RWPE2 (cell line): ENCODE measurements at regions not wholly inside any gene's neighbourhood (a gene's known extent, or its start where the extent isn't known, plus 50 kb on each side); places are given as distances from the start of the nearest gene placed in this dataset.

Experiments used
- ATAC-seq: fragments of 200-7000 bp; cut with Tn5 transposase; 3 replicates; pipeline ENCODE4 v1.9.1; 2021; ENCODE audit warnings: low read depth
- DNase-seq: peaks from one replicate; pipeline ENCODE4 v3.0.0-alpha.2; 2020; ENCODE audit warnings: low spot score
- H3K27ac ChIP-seq: fragments of 450-650 bp; 2 replicates; pipeline ENCODE4 v1.5.1; 2017; ENCODE audit warnings: mild to moderate bottlenecking; ENCODE audit not compliant: poor library complexity, severe bottlenecking
- H3K27me3 ChIP-seq: fragments of 250-450 bp; sonication (Bioruptor Pico); 2 replicates; pipeline ENCODE4 v1.5.1; 2021; ENCODE audit warnings: mild to moderate bottlenecking, moderate library complexity; ENCODE audit not compliant: insufficient read depth, poor library complexity, severe bottlenecking
- H3K36me3 ChIP-seq: fragments of 250-450 bp; sonication (Bioruptor Pico); 2 replicates; pipeline ENCODE4 v1.5.1; 2020; ENCODE audit warnings: low read depth, mild to moderate bottlenecking, moderate library complexity
- H3K4me1 ChIP-seq: fragments of 250-450 bp; sonication (Bioruptor Pico); 2 replicates; pipeline ENCODE4 v1.5.1; 2021; ENCODE audit warnings: mild to moderate bottlenecking, moderate library complexity; ENCODE audit not compliant: insufficient read depth, poor library complexity, severe bottlenecking
- H3K4me3 ChIP-seq: fragments of 250-450 bp; sonication (Bioruptor Pico); 2 replicates; pipeline ENCODE4 v1.5.1; 2021; ENCODE audit warnings: mild to moderate bottlenecking, moderate library complexity; ENCODE audit not compliant: severe bottlenecking
- H3K9me3 ChIP-seq: fragments of 250-450 bp; sonication (Bioruptor Pico); 2 replicates; pipeline ENCODE4 v1.5.1; 2021; ENCODE audit warnings: mild to moderate bottlenecking, moderate library complexity; ENCODE audit not compliant: severe bottlenecking
- CTCF ChIP-seq: fragments of 450-650 bp; IDR thresholded peaks from one replicate; pipeline ENCODE4 v1.5.1; 2017; ENCODE audit warnings: mild to moderate bottlenecking, moderate library complexity; ENCODE audit not compliant: poor library complexity, severe bottlenecking

- Histone ChIP-seq H3K9me3 (no peaks in the 10 kb centered on the region), H3K36me3 (no peaks in the 10 kb centered on the region), H3K4me3 (no peak overlapping the region), H3K27ac (no peak overlapping the region), H3K27me3 (no peaks in the 10 kb centered on the region), H3K4me1 (no peaks in the 10 kb centered on the region)
- ATAC-seq (no peak), DNase-seq (no peak)
- no peak for TF ChIP-seq CTCF
Measured at GRCh38 chr13:74647991-74648390, 513.8 kb upstream of the KLF12 start.

GRCh38 chr13:74647211-74647610 is 513.0 kb upstream of the KLF12 start:
- ATAC-seq = no peak
- TF ChIP-seq CTCF = no peak
- DNase-seq = no peak
- Histone ChIP-seq H3K4me1 (no peaks in the 10 kb centered on the region), H3K4me3 (no peak overlapping the region), H3K9me3 (no peaks in the 10 kb centered on the region), H3K36me3 (no peaks in the 10 kb centered on the region), H3K27ac (no peak overlapping the region), H3K27me3 (no peaks in the 10 kb centered on the region)

- Histone ChIP-seq H3K27ac (no peak overlapping the region), H3K27me3 (no peaks in the 10 kb centered on the region), H3K4me3 (no peak overlapping the region), H3K9me3 (no peaks in the 10 kb centered on the region), H3K4me1 (no peaks in the 10 kb centered on the region), H3K36me3 (no peaks in the 10 kb centered on the region)
- no peak for DNase-seq
- no peak for TF ChIP-seq CTCF
- no peak for ATAC-seq
Measured at GRCh38 chr13:74646091-74646490, 511.9 kb upstream of the KLF12 start.

- H3K36me3 ChIP-seq = no peaks in the 10 kb centered on the region
- no peaks in the 10 kb centered on the region for H3K4me1 ChIP-seq
- H3K27me3 ChIP-seq = no peaks in the 10 kb centered on the region
- TF ChIP-seq CTCF = no peak
- no peaks in the 10 kb centered on the region for H3K9me3 ChIP-seq
- no peak for DNase-seq
- no peak for ATAC-seq
- no peak overlapping the region for H3K4me3 ChIP-seq
- no peak overlapping the region for H3K27ac ChIP-seq
Measured at GRCh38 chr13:74645586-74645985, 511.4 kb upstream of the KLF12 start.

GRCh38 chr13:74644229-74644628 is 510.0 kb upstream of the KLF12 start:
- no peaks in the 10 kb centered on the region for H3K9me3 ChIP-seq
- DNase-seq (no peak), ATAC-seq (no peak)
- TF ChIP-seq CTCF = no peak
- H3K27me3 ChIP-seq = no peaks in the 10 kb centered on the region
- no peak overlapping the region for H3K4me3 ChIP-seq
- H3K27ac ChIP-seq = no peak overlapping the region
- no peaks in the 10 kb centered on the region for H3K36me3 ChIP-seq
- no peaks in the 10 kb centered on the region for H3K4me1 ChIP-seq
